ENCODE measurements at regions not wholly inside any gene's neighbourhood (a gene's known extent, or its start where the extent isn't known, plus 50 kb on each side); places are given as distances from the start of the nearest gene placed in this dataset.

DNA sequence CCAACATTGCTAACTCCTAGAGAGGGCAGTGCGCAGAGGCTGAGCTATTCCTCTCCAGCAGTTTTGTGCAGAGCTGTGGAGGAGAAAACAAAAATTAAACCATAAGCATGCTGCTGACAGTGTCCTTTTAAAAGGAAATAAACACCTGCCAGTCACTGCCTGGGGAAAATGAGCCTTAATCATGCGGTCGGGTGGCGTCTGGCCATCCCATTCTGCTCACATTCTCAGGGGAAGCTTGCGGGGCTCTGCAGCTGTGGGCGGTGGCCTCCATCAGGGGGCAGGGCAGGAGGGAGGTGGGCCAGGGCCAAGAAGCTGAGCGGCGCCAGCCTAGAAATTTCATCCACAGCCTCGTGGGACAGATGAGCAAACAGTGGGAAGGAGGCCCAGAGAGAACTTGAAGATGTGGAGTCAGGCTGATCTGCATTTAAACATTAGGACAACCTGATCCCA lies 71.0 kb upstream of the TP53I11 start:
- no peak for TF ChIP-seq POLR2A (IDR thresholded peaks at IDR 0.05; ENCODE audit: low read depth, low read length)
- TF ChIP-seq TAF1 (IDR thresholded peaks at IDR 0.05; ENCODE audit: low read depth, low read length): no peak
